ENCODE measurements at regions not wholly inside any gene's neighbourhood (a gene's known extent, or its start where the extent isn't known, plus 50 kb on each side); places are given as distances from the start of the nearest gene placed in this dataset.
A peak's percentile ranks its signal among the peaks of the same experiment; 100 is the strongest.

DNA sequence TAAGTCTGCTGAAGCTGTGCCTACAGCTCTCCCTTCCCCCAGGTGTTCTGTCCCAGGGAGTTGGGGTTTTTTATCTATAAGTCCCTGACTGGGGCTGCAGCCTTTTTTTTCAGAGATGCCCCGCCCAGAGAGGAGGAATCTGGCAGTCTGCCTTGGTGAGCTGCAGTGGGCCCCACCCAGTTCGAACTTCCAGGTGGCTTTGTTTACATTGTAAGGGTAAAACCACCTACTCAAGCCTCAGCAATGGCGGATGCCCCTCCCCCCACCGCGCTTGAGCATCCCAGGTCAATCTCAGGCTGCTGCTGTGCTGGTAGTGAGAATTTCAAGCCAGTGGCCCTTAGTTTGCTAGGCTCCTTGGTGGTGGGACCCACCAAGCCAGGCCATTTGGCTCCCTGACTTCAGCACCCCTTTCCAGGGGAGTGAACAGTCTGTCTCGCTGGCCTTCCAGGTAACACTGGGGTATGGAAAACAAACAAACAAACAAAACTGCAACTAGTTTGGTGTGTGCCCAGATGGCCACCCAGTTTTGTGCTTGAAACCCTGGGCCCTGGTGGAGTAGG lies 189.4 kb downstream of the MFSD1 start:
- TF ChIP-seq, protein P1, sequence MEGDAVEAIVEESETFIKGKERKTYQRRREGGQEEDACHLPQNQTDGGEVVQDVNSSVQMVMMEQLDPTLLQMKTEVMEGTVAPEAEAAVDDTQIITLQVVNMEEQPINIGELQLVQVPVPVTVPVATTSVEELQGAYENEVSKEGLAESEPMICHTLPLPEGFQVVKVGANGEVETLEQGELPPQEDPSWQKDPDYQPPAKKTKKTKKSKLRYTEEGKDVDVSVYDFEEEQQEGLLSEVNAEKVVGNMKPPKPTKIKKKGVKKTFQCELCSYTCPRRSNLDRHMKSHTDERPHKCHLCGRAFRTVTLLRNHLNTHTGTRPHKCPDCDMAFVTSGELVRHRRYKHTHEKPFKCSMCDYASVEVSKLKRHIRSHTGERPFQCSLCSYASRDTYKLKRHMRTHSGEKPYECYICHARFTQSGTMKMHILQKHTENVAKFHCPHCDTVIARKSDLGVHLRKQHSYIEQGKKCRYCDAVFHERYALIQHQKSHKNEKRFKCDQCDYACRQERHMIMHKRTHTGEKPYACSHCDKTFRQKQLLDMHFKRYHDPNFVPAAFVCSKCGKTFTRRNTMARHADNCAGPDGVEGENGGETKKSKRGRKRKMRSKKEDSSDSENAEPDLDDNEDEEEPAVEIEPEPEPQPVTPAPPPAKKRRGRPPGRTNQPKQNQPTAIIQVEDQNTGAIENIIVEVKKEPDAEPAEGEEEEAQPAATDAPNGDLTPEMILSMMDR (conservative IDR thresholded peaks at IDR 0.05; ENCODE audit: low read depth, low read length) = no peak
- DNase-seq (ENCODE audit: low read depth) = no peak

DNA sequence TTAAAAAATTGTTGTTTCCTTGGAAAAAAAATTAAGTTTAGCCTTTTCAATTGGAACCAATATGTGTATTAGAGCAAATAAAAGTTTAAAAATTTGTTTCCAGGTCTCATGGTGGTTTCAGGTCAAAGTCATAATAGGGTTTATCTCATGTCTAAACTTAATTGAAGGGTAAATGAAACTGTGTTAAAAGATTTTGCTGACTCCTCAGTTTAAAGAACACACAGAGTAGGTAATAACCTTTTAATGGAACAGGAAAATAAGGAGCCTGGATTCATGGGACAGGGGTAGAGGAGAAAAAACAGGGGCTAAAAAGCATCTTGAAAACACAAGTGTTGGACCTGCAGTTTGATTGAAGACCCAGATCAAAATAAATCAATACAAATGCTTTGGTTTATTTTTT lies 190.6 kb downstream of the MFSD1 start:
- no peak for DNase-seq (ENCODE audit: low read depth)
- TF ChIP-seq, protein P1 (conservative IDR thresholded peaks at IDR 0.05; ENCODE audit: low read depth, low read length) = no peak
- no peak overlapping the region for H3K4me3 ChIP-seq (ENCODE audit: low read length)

More for the DNA sequence above, 189.4 kb downstream of the MFSD1 start:
- H3K4me3 ChIP-seq (ENCODE audit: low read length) = no peak overlapping the region

DNA sequence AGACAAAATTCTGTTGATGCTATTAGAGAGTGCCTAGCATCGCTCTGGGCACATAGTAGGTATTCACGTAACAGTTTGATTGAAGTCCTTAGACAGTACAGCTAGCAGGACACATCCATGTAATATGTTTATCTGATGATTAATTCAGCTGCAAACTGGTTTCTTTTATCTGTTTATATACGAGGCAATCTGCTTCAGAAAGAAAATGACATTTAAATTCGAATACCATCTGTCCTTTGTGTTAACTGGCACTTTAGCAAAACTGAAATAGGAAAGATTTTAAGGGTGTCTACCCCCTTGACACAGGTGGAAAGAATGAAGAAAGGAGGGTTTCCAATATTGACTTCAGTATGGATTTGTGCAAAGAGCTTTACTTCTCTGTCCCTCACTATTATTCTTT lies 192.5 kb downstream of the MFSD1 start:
- H3K4me3 ChIP-seq (ENCODE audit: low read length) = no peak overlapping the region
- TF ChIP-seq, protein P1 (conservative IDR thresholded peaks at IDR 0.05; ENCODE audit: low read depth, low read length) = no peak
- no peak for DNase-seq (ENCODE audit: low read depth)

DNA sequence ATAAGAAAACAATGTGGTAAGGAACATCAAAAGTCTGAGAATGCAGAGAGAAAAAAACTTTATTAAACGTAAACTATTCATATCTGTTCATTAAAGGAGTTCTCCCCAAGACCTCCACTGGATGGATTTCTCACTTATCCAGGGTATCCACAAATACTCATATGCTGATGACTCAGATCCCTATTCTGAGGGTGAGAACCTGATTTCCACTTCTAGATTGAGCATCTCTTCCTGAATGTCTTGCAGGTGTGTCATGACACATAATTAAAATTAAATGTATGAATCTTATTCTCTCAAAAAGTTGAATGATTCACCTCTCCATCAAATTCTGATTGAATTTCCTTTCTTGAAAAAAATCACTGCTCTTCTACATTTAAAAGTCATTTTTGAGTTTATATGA lies 199.9 kb downstream of the MFSD1 start:
- TF ChIP-seq, protein P1 (conservative IDR thresholded peaks at IDR 0.05; ENCODE audit: low read depth, low read length) = no peak
- no peak for DNase-seq (ENCODE audit: low read depth)
- H3K4me3 ChIP-seq (ENCODE audit: low read length) = no peak overlapping the region

DNA sequence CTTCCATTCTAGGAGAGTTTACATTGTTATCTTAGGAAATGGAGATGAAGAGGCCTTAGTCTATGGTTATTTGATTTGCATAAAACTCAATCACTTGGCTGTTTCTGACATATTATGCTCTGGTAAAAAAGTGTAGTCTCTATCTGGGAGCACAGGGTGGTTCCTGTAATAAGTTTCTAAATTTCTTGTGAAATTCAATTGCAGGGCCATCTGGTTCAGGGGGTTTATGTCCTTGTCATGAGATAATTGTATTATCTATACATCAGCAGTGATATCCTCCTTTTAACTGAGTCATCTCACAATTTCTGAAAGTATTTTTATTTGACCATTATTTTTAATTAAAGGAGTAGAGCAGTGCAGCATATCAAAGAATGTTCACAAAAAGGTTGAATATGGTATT lies 203.3 kb downstream of the MFSD1 start:
- TF ChIP-seq, protein P1 (conservative IDR thresholded peaks at IDR 0.05; ENCODE audit: low read depth, low read length) = no peak
- H3K4me3 ChIP-seq (ENCODE audit: low read length) = no peak overlapping the region
- DNase-seq (ENCODE audit: low read depth) = no peak

DNA sequence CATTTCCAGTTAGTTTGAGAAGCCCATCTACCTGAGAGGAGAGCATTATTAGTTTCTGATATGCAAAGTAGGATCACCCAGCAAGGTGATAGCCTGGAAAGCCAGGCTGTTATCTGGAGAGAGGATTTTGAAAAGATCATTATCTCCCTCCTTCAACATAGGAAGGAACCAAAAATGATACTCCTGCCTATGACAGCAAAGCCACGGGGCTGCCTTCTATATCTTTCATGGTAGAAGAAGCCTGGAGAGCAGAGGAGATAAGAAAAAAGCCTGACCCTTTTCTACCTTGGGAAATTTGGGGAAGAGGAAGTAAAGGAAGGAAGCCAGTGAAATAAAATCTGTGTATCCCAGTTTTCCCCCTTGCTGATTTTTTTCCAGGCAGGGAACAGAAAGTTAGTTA lies 205.5 kb downstream of the MFSD1 start:
- DNase-seq (ENCODE audit: low read depth) = no peak
- no peak overlapping the region for H3K4me3 ChIP-seq (ENCODE audit: low read length)
- TF ChIP-seq, protein P1 (conservative IDR thresholded peaks at IDR 0.05; ENCODE audit: low read depth, low read length) = no peak

DNA sequence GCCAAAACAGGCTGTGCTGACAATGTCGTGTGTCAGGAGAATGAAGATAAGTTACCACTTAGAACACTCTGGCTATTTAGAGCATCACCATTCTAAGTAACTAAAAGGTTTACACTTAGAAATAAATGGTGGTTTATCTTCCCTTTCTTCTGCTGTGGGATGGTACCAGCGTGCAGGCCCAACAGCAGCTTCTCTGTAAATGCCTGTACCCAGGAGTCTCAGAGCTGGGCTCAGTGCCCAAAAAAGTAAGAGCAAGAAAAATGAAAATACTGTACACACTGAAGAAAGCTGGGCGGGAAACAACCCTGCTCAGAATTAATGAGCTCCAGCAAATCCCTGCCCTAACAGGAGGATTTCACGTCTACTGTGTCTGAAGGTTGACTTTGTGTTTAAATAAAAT lies 206.5 kb downstream of the MFSD1 start:
- DNase-seq (ENCODE audit: low read depth) = peak; percentile 15
- TF ChIP-seq, protein P1 (conservative IDR thresholded peaks at IDR 0.05; ENCODE audit: low read depth, low read length) = no peak
- H3K4me3 ChIP-seq (ENCODE audit: low read length) = no peak overlapping the region
